NB4 (cell line): ENCODE measurements at regions not wholly inside any gene's neighbourhood (a gene's known extent, or its start where the extent isn't known, plus 50 kb on each side); places are given as distances from the start of the nearest gene placed in this dataset.
A peak's percentile ranks its signal among the peaks of the same experiment; 100 is the strongest.

Source experiments
- DNase-seq: peaks from one replicate; pipeline ENCODE4 v3.0.0; 2010; ENCODE audit warnings: low read depth
- H3K4me3 ChIP-seq: one replicate; pipeline ENCODE4 v1.5.1; 2011; ENCODE audit warnings: mild to moderate bottlenecking, low read depth, low read length, moderate library complexity
- MYC ChIP-seq: IDR thresholded peaks from 2 replicates; pipeline ENCODE4 v1.6.1; 2011; ENCODE audit warnings: low read depth, low read length
- POLR2A ChIP-seq: IDR thresholded peaks from 2 replicates; pipeline ENCODE4 v1.6.1; 2011; ENCODE audit warnings: mild to moderate bottlenecking; ENCODE audit not compliant: insufficient read length; ENCODE audit errors: extremely low read depth
- TF ChIP-seq, protein P1 (sequence below): IDR thresholded peaks from one replicate; pipeline ENCODE4 v1.5.1; 2012; ENCODE audit warnings: low read depth, low read length
- TF ChIP-seq, protein P2 (sequence below): IDR thresholded peaks from 2 replicates; pipeline ENCODE4 v1.6.1; 2011; ENCODE audit warnings: low read depth, low read length

DNA sequence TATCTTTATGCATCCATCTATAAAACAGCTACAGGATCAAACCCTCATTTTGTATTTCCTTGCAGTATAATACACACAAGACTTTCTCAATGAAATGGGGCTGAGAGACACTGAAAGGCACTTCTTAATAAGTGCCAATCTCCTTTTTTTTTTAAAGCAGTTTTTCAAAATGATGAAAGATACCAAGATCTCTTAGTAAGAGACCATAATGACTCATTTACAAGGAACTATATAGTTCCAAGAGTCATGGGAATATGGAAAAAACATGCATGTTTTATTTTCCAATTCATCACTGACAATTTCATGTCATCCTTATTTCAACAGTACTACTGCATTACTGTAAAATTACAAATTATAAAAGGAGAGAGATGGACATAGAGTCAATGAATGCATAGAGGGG is 973.7 kb downstream of the GATA3 start:
- TF ChIP-seq MYC (no peak), POLR2A (no peak)
- TF ChIP-seq, protein P1, sequence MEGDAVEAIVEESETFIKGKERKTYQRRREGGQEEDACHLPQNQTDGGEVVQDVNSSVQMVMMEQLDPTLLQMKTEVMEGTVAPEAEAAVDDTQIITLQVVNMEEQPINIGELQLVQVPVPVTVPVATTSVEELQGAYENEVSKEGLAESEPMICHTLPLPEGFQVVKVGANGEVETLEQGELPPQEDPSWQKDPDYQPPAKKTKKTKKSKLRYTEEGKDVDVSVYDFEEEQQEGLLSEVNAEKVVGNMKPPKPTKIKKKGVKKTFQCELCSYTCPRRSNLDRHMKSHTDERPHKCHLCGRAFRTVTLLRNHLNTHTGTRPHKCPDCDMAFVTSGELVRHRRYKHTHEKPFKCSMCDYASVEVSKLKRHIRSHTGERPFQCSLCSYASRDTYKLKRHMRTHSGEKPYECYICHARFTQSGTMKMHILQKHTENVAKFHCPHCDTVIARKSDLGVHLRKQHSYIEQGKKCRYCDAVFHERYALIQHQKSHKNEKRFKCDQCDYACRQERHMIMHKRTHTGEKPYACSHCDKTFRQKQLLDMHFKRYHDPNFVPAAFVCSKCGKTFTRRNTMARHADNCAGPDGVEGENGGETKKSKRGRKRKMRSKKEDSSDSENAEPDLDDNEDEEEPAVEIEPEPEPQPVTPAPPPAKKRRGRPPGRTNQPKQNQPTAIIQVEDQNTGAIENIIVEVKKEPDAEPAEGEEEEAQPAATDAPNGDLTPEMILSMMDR, result no peak
- TF ChIP-seq, protein P2, sequence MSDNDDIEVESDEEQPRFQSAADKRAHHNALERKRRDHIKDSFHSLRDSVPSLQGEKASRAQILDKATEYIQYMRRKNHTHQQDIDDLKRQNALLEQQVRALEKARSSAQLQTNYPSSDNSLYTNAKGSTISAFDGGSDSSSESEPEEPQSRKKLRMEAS, result no peak
- no peak overlapping the region for H3K4me3 ChIP-seq
- no peak for DNase-seq

DNA sequence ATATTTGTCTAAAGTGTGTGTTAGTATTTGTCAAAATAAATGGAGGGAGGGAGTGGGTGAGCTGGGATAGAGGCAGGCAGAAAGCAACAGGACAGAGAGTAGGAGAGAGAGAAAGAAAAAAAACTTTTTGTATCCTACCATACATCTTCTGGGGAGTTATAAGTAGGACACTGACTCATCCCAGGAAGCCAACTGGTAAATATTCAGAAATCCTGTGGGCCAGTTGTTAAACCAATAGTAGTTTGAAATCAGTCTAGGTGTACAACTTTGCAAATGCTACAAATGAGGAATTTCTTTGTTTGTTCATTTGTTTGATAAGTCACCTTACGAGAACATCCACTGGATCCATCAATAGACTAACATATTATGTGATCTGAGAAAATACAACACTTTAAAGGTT is 980.9 kb downstream of the GATA3 start:
- no peak overlapping the region for H3K4me3 ChIP-seq
- TF ChIP-seq POLR2A (no peak), MYC (no peak)
- TF ChIP-seq, protein P2, result no peak
- TF ChIP-seq, protein P1, result no peak
- DNase-seq, result no peak

DNA sequence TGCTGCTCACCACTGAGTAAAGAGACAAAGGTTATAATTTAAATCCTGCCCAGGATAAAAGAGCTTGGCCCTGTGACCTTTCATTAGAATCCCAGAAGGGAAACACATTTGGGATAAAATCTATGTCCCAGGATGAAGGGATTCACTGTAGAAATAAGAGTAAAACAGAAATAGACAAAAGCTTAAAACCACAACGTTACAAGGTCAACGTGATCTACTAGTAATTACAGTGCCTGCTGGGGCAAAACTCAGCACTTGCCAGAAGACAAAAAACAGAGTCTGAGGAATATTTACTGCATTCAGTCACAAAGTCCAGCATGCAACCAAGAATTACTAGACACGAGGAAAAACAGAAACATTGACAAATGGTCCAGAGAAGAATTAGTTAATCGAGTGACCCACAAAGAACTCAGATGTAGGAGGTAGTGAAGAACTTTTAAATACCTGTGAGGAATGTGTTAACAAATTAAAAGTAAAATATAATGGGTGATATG is 982.3 kb downstream of the GATA3 start:
- DNase-seq, result no peak
- TF ChIP-seq, protein P1, result no peak
- TF ChIP-seq POLR2A (no peak), MYC (no peak)
- TF ChIP-seq, protein P2, result no peak
- no peak overlapping the region for H3K4me3 ChIP-seq

DNA sequence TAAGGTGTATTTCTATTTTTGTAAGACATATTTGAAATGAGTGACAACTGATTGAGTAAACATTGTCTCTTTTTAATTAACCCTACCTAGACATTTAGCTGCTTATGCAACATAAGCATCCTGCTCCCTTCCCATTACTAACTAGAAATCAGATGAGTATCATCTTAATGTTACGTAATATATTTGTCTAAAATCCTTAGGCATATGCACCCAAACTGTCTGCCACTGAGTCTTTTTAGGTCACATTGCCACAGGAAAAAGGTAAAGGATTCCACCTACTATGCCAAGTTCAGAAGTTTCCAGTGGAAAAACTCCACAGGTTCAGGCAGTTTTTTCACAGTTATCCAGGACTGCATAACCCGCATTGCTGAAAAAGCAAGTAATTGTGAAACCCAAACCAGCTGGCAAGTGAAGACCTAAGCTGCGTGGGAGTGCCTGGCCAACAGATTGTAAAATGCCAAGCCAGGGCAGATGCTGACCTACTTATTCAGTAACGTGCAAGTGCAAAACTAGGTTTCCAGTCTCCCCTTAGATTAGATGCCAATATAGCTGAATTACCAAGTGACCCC is 983.7 kb downstream of the GATA3 start:
- H3K4me3 ChIP-seq, result no peak overlapping the region
- peak; percentile 50 for DNase-seq
- TF ChIP-seq, protein P1, result no peak
- no peak for TF ChIP-seq MYC
- TF ChIP-seq, protein P2, result no peak
- TF ChIP-seq POLR2A, result no peak

DNA sequence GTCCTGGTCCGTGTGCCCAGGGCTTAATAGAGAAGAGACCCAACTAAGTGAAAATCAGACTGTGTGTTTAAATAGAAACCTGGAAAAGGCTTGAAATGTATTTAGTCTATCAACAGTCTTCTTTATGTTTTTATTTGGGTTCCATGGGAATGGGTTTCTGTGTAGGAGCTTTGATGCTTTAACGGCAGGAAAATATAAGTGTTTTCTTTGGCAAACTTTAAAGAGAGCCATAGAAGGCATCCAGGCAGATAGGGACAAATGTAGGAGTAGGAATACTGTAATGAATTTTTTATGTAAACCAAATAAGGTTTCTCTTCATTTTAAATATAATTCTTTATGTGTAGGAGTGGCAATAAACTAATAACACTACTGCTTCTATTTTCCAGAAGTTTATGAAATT is 989.0 kb downstream of the GATA3 start:
- no peak overlapping the region for H3K4me3 ChIP-seq
- DNase-seq, result no peak
- no peak for TF ChIP-seq MYC
- TF ChIP-seq, protein P2, result no peak
- TF ChIP-seq, protein P1, result no peak

DNA sequence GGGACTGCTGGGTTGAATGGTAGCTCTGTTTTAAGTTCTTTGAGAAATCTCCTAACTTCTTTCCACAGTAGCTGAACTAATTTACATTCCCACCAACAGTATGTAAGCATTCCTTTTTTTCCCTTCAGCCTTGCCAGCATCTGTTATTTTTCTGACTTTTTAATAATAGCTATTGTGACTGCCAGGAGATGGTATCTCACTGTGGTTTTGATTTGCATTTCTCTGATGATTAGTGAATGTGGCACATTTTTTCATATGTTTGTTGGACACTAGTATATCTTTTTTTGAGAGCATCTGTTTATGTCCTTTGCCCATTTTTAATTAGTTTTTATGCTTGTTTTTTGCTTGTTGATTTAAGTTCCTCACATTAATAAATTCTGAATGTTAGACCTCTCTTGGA is 990.8 kb downstream of the GATA3 start:
- DNase-seq, result no peak
- H3K4me3 ChIP-seq, result no peak overlapping the region
- TF ChIP-seq, protein P2, result no peak
- no peak for TF ChIP-seq POLR2A
- TF ChIP-seq, protein P1, result no peak
- TF ChIP-seq MYC, result no peak
